NB4 (cell line): ENCODE measurements at regions not wholly inside any gene's neighbourhood (a gene's known extent, or its start where the extent isn't known, plus 50 kb on each side); places are given as distances from the start of the nearest gene placed in this dataset.
"Not testable (repeated sequence)": the region's sequence is repeated elsewhere in the genome, so short reads cannot be mapped to it uniquely, and the experiment has no call there.

Experiments used
- DNase-seq: peaks from one replicate; pipeline ENCODE4 v3.0.0; 2010; ENCODE audit warnings: low read depth
- H3K4me3 ChIP-seq: one replicate; pipeline ENCODE4 v1.5.1; 2011; ENCODE audit warnings: mild to moderate bottlenecking, low read depth, low read length, moderate library complexity
- CTCF ChIP-seq: IDR thresholded peaks from one replicate; pipeline ENCODE4 v1.5.1; 2012; ENCODE audit warnings: low read depth, low read length

GRCh38 chr7:65550444-65550809 is 176.8 kb downstream of the ZNF92 start:
- DNase-seq, result not testable (repeated sequence)

GRCh38 chr7:65551042-65551441 is 177.4 kb downstream of the ZNF92 start:
- H3K4me3 ChIP-seq, DNase-seq: not testable (repeated sequence)

More at GRCh38 chr7:65550444-65550809, 176.8 kb downstream of the ZNF92 start:
- not testable (repeated sequence) for H3K4me3 ChIP-seq

GRCh38 chr7:65554553-65555476 is 181.2 kb downstream of the ZNF92 start:
- not testable (repeated sequence) for DNase-seq, H3K4me3 ChIP-seq

GRCh38 chr7:65558584-65558983 is 184.9 kb downstream of the ZNF92 start:
- H3K4me3 ChIP-seq, result not testable (repeated sequence)
- DNase-seq, result peak; percentile 5

GRCh38 chr7:65561786-65562372 is 188.2 kb downstream of the ZNF92 start:
- H3K4me3 ChIP-seq, DNase-seq: not testable (repeated sequence)

GRCh38 chr7:65562522-65562921 is 188.9 kb downstream of the ZNF92 start:
- peak; percentile 6 for TF ChIP-seq CTCF
- not testable (repeated sequence) for DNase-seq, H3K4me3 ChIP-seq

GRCh38 chr7:65563333-65563732 is 189.7 kb downstream of the ZNF92 start:
- not testable (repeated sequence) for DNase-seq, H3K4me3 ChIP-seq

GRCh38 chr7:65568226-65568625 is 194.6 kb downstream of the ZNF92 start:
- DNase-seq, result not testable (repeated sequence)

GRCh38 chr7:65570990-65571389 is 197.3 kb downstream of the ZNF92 start:
- not testable (repeated sequence) for DNase-seq, H3K4me3 ChIP-seq

More at GRCh38 chr7:65568226-65568625, 194.6 kb downstream of the ZNF92 start:
- not testable (repeated sequence) for H3K4me3 ChIP-seq

- DNase-seq, result peak; percentile 28
- H3K4me3 ChIP-seq, result not testable (repeated sequence)
These were observed 198.9 kb downstream of the ZNF92 start for GRCh38 chr7:65572581-65572980.

GRCh38 chr7:65576370-65576769 is 202.7 kb downstream of the ZNF92 start:
- not testable (repeated sequence) for H3K4me3 ChIP-seq, DNase-seq

GRCh38 chr7:65582518-65583119 is 209.0 kb downstream of the ZNF92 start:
- H3K4me3 ChIP-seq, DNase-seq: not testable (repeated sequence)

- not testable (repeated sequence) for DNase-seq, H3K4me3 ChIP-seq
These were observed 228.8 kb downstream of the ZNF92 start for GRCh38 chr7:65602495-65602894.
